Right atrium auricular region (tissue), 2 donors: ENCODE measurements at regions not wholly inside any gene's neighbourhood (a gene's known extent, or its start where the extent isn't known, plus 50 kb on each side); places are given as distances from the start of the nearest gene placed in this dataset.

Experiments
- DNase-seq: peaks from one replicate; pipeline ENCODE4 v3.0.0-alpha.2; 2019; ENCODE audit warnings: low spot score
- H3K27ac ChIP-seq, 2 donors: fragments of 200-600 bp; sonication (generic); 1 replicate in 1 of 2; 2 replicates in 1 of 2; pipeline ENCODE4 v1.5.1; 2016 to 2019
- H3K27me3 ChIP-seq, 2 donors: fragments of 200-600 bp; sonication (generic); one replicate each; pipeline versions ENCODE4 v1.5.1 to v1.6.0; 2017 to 2019
- H3K36me3 ChIP-seq: fragments of 200-600 bp; sonication (generic); one replicate; pipeline ENCODE4 v1.5.1; 2016
- H3K4me1 ChIP-seq, 2 donors: fragments of 200-600 bp; sonication (generic); one replicate each; pipeline versions ENCODE4 v1.5.1 to v1.6.0; 2017 to 2019
- H3K4me3 ChIP-seq, 2 donors: fragments of 200-600 bp; sonication (generic); 1 replicate in 1 of 2; 2 replicates in 1 of 2; pipeline ENCODE4 v1.5.1; 2017 to 2019; ENCODE audit warnings: mild to moderate bottlenecking in 1 of 2, moderate library complexity in 1 of 2
- H3K9me3 ChIP-seq, 2 donors: fragments of 200-600 bp; sonication (generic); one replicate each; pipeline ENCODE4 v1.5.1; 2019
- CTCF ChIP-seq, 2 donors: fragments of 200-600 bp; sonication (generic); IDR thresholded peaks; one replicate each; pipeline ENCODE4 v1.5.1; 2019; ENCODE audit warnings: antibody characterized with exemption in 2 of 2

GRCh38 chr11:116472651-116473050 lies 300.1 kb downstream of the BUD13 start:
- H3K27me3 ChIP-seq, result no peaks in the 10 kb centered on the region
- H3K9me3 ChIP-seq, result peaks cover 0 to 3% of the 10 kb centered on the region in 2 donors
- H3K36me3 ChIP-seq, result no peaks in the 10 kb centered on the region
- no peak for TF ChIP-seq CTCF (IDR thresholded peaks at IDR 0.05)
- no peak overlapping the region for H3K4me3 ChIP-seq
- DNase-seq, result no peak
- no peaks in the 10 kb centered on the region for H3K4me1 ChIP-seq
- H3K27ac ChIP-seq, result no peak overlapping the region

GRCh38 chr11:116471608-116472256 lies 301.1 kb downstream of the BUD13 start:
- peaks cover 0 to 3% of the 10 kb centered on the region in 2 donors for H3K9me3 ChIP-seq
- no peak for TF ChIP-seq CTCF (IDR thresholded peaks at IDR 0.05)
- H3K36me3 ChIP-seq, result no peaks in the 10 kb centered on the region
- no peak overlapping the region for H3K4me3 ChIP-seq
- no peak for DNase-seq
- H3K27me3 ChIP-seq, result no peaks in the 10 kb centered on the region
- no peaks in the 10 kb centered on the region for H3K4me1 ChIP-seq
- no peak overlapping the region for H3K27ac ChIP-seq

- Histone ChIP-seq H3K27me3 (no peaks in the 10 kb centered on the region), H3K27ac (no peak overlapping the region), H3K36me3 (no peaks in the 10 kb centered on the region), H3K4me1 (no peaks in the 10 kb centered on the region), H3K4me3 (no peak overlapping the region), H3K9me3 (peaks cover 0 to 3% of the 10 kb centered on the region in 2 donors)
- TF ChIP-seq CTCF (IDR thresholded peaks at IDR 0.05), result no peak
- no peak for DNase-seq
Measured at GRCh38 chr11:116468699-116469098, 304.1 kb downstream of the BUD13 start.

GRCh38 chr11:116467823-116468222 lies 305.0 kb downstream of the BUD13 start:
- Histone ChIP-seq H3K4me3 (no peak overlapping the region), H3K9me3 (peaks cover 0 to 3% of the 10 kb centered on the region in 2 donors), H3K27ac (no peak overlapping the region), H3K27me3 (no peaks in the 10 kb centered on the region), H3K4me1 (no peaks in the 10 kb centered on the region), H3K36me3 (no peaks in the 10 kb centered on the region)
- no peak for DNase-seq
- no peak for TF ChIP-seq CTCF (IDR thresholded peaks at IDR 0.05)

- H3K27ac ChIP-seq, result no peak overlapping the region
- DNase-seq, result no peak
- H3K4me1 ChIP-seq, result no peaks in the 10 kb centered on the region
- no peaks in the 10 kb centered on the region for H3K36me3 ChIP-seq
- H3K27me3 ChIP-seq, result no peaks in the 10 kb centered on the region
- no peaks in the 10 kb centered on the region for H3K9me3 ChIP-seq
- TF ChIP-seq CTCF (IDR thresholded peaks at IDR 0.05), result no peak
- no peak overlapping the region for H3K4me3 ChIP-seq
Measured at GRCh38 chr11:116466801-116467200, 306.0 kb downstream of the BUD13 start.

GRCh38 chr11:116466191-116466590 lies 306.6 kb downstream of the BUD13 start:
- no peak for DNase-seq
- Histone ChIP-seq H3K27ac (no peak overlapping the region), H3K9me3 (no peaks in the 10 kb centered on the region), H3K27me3 (no peaks in the 10 kb centered on the region), H3K4me1 (no peaks in the 10 kb centered on the region), H3K36me3 (no peaks in the 10 kb centered on the region), H3K4me3 (no peak overlapping the region)
- TF ChIP-seq CTCF (IDR thresholded peaks at IDR 0.05), result no peak
